MM.1S (cell line): ENCODE measurements at regions not wholly inside any gene's neighbourhood (a gene's known extent, or its start where the extent isn't known, plus 50 kb on each side); places are given as distances from the start of the nearest gene placed in this dataset.

Experiments used
- EZH2 ChIP-seq: fragments of 300-600 bp; sonication (generic); optimal IDR thresholded peaks from 2 replicates; pipeline ENCODE3; 2017; ENCODE audit warnings: low read depth, mild to moderate bottlenecking, antibody characterized with exemption, low read length, mixed read lengths
- EZH2phosphoT487 ChIP-seq: fragments of 300-600 bp; sonication (generic); IDR thresholded peaks from 2 replicates; pipeline ENCODE4 v1.6.1; 2018; ENCODE audit warnings: antibody characterized with exemption, low read length
- TF ChIP-seq, protein P1 (sequence below): fragments of 300-600 bp; sonication (generic); IDR thresholded peaks from 2 replicates; pipeline ENCODE4 v1.5.1; 2016; ENCODE audit warnings: antibody characterized with exemption, low read length, mixed read lengths

DNA sequence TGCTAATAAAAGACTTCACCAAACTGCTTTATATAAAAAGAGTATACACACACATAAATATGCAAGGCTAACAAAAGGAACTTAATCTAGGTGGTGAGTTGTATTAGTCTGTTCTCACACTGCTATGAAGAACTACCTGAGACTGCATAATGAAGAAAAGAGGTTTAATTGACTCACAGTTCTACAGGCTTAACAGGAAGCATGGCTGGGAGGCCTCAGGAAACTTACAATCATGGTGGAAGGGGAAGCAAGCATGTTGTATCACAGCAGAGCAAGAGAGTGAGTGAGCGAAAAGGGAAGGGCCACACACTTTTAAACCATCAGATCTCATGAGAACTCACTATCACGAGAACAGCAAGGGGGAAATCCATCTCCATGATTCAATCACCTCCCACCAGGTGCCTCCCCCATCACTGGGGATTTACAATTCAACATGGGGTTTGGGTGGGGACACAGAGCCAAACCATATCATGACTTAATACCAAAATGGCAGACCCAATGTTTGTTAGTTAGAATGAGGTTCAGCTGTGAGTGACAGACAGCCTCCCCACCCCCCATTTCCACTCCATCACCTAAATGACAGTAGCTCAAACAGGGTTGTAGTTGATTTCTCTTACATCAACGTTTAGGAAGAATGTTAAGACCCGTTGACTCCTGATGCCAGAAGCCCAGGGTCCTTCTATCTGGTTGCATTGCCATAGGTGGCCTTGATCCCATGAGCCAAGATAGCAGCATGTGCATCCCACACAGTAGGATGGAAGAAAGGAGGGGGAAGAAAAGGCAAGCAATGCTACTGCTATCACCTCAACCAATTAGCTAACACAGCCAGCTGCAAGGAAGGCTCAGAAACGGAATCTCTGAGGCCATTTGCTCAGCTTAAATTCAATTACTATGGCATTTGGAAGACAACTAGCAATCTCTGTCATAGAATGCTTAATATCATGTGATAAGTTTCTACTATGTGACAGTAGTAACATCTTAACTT is 77.0 kb downstream of the CCDC71L start:
- TF ChIP-seq, protein P1, sequence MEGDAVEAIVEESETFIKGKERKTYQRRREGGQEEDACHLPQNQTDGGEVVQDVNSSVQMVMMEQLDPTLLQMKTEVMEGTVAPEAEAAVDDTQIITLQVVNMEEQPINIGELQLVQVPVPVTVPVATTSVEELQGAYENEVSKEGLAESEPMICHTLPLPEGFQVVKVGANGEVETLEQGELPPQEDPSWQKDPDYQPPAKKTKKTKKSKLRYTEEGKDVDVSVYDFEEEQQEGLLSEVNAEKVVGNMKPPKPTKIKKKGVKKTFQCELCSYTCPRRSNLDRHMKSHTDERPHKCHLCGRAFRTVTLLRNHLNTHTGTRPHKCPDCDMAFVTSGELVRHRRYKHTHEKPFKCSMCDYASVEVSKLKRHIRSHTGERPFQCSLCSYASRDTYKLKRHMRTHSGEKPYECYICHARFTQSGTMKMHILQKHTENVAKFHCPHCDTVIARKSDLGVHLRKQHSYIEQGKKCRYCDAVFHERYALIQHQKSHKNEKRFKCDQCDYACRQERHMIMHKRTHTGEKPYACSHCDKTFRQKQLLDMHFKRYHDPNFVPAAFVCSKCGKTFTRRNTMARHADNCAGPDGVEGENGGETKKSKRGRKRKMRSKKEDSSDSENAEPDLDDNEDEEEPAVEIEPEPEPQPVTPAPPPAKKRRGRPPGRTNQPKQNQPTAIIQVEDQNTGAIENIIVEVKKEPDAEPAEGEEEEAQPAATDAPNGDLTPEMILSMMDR = no peak
- TF ChIP-seq EZH2phosphoT487 (no peak), EZH2 (no peak)
